Epithelial cell of proximal tubule (primary cell): ENCODE measurements at regions not wholly inside any gene's neighbourhood (a gene's known extent, or its start where the extent isn't known, plus 50 kb on each side); places are given as distances from the start of the nearest gene placed in this dataset.

Experiments
- DNase-seq: peaks from one replicate; pipeline ENCODE4 v3.0.0-alpha.2; 2011; ENCODE audit warnings: low read depth
- H3K4me3 ChIP-seq: 2 replicates; pipeline ENCODE4 v1.5.1; 2011; ENCODE audit warnings: low read depth, mild to moderate bottlenecking, low read length
- TF ChIP-seq, protein P1 (sequence below): conservative IDR thresholded peaks from 2 replicates; pipeline ENCODE4 v1.5.1; 2012; ENCODE audit warnings: low read depth, mild to moderate bottlenecking, low read length

DNA sequence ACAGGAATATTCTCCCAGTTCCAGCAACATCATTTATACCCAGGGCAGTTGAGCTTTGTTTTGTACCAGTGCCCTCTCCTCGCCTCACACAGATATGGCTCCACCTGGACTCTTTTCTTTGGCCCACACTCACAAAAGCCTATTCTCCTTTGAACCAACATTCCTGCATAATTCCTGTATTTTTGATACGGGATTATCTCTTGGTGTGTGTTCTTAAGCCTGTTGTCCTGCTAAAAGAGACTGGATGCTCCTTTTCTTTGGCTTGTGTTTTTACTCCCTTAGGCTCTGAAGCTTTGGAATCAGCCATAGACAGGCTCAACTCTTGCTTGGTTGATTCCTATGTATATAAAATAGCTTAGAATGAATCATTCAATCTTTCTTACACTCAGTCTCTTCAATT lies 305.4 kb upstream of the SATB1 start:
- no peak for DNase-seq
- TF ChIP-seq, protein P1, sequence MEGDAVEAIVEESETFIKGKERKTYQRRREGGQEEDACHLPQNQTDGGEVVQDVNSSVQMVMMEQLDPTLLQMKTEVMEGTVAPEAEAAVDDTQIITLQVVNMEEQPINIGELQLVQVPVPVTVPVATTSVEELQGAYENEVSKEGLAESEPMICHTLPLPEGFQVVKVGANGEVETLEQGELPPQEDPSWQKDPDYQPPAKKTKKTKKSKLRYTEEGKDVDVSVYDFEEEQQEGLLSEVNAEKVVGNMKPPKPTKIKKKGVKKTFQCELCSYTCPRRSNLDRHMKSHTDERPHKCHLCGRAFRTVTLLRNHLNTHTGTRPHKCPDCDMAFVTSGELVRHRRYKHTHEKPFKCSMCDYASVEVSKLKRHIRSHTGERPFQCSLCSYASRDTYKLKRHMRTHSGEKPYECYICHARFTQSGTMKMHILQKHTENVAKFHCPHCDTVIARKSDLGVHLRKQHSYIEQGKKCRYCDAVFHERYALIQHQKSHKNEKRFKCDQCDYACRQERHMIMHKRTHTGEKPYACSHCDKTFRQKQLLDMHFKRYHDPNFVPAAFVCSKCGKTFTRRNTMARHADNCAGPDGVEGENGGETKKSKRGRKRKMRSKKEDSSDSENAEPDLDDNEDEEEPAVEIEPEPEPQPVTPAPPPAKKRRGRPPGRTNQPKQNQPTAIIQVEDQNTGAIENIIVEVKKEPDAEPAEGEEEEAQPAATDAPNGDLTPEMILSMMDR: no peak
- no peak overlapping the region for H3K4me3 ChIP-seq

DNA sequence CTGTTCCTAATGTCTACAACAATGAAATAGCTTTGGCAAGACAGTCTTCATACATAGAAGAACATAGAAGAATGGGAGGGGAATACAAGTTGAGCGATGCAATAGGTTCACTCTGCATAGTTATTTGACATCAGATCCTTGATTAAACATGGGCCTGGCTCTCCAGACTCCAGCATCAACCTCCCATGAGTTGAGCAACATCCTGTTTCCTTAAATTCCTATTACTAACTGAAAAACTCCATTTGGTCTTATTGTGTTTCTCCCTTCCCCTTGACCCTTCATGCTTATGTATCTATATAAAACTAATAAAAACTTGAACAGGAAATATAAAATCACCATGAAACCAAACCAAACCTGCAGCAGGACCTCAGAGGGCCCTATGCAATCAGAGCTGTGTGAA lies 304.5 kb upstream of the SATB1 start:
- H3K4me3 ChIP-seq: no peak overlapping the region
- TF ChIP-seq, protein P1: no peak
- DNase-seq: no peak

DNA sequence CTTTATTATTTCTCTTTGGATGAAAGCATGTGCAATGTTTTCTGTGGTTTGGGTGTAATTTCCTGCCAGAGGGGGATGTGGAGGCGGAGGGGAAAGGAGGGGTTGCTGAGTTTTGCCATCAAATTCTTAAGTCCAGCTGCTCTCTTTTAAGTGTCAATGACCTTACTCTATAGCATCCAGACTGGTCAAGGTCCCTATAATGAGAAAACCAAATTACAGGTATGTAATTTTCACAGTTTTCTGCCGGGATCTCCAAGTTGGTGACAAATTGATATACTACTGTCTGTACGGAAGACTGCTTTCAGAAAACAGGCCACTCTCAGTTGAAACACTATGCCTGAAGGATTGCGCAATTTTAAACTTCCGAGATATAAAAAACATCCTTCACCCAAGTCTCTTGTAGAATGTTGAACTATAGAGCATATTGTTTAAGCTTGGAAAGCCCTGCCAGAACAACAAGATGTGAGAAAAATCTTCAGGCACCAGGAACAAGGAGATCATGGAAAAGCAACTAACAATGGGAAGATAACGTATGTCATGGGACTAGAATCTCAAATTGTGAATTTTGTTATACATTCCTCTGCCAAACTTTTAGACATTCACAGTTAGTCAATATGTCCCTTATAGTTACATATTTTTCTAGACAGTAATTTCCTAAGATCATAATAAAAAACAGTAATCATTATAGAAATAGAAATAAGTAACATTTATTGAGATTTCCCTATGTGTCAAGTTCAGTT lies 300.7 kb upstream of the SATB1 start:
- TF ChIP-seq, protein P1: no peak
- DNase-seq: no peak
- no peak overlapping the region for H3K4me3 ChIP-seq

DNA sequence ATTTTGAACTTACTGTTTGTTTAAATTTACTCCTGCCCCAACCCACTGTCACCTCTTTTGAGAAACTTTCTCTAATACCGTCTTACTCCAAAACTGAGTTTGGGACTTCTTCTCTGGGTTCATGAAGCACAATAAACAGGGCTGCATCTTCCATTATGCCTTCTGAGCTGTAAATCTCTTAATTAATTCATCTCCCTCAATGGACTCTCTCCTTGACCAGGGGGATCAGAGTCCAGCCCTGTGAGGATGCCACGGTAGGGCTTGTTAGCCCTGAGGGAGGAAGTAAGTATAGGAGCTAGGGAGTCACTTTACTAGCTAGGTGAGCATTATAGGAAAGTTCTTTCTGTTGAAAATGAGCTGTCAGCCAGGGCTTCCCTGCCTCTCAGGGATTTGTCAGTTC lies 299.3 kb upstream of the SATB1 start:
- no peak for DNase-seq
- no peak overlapping the region for H3K4me3 ChIP-seq
- TF ChIP-seq, protein P1: no peak

DNA sequence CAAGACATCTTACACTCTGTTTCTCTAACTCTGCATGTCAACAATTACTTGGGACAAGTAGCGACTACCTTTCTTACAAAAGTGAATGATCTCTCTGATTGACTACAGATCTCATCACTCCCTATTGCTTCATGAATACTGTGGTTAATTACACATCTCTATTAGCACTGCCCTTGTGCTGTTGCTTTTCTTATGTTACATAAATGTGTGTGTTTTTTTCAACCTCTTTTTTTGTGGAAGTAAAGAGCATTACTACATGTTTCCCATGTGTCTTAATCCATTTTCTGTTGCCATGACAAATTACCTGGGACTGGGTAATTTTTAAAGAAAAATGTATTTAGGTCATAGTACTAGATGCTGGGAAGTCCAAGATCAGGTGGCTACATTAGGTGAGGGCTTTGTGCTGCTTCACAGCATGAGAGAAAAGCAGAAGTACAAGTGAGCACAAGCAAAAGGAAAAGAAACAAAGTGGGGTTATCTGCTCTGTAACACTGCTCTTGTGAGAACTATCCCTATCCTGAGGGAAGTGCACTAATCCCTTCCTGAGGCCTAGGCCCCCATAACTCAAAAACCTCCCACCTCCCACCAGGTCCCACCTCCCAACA lies 298.2 kb upstream of the SATB1 start:
- TF ChIP-seq, protein P1: no peak
- DNase-seq: no peak
- no peak overlapping the region for H3K4me3 ChIP-seq

DNA sequence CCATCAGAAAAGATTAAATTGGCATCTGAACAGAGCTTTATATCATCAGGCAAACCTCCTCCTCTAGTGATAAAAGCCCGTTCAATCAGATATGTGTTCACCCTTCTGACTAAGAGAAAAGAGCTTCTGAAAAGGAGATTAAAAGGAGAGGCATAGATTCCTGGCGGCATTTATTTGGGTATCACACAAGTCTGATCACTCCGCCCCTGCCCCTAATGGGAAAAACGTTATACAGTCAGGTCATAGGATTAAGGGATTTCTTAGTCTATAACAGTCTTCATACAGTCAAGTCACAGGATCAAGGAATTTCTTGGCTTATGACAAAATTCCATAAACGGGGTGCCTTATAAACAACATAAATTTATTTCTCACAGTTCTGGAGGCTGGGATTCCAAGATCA lies 295.4 kb upstream of the SATB1 start:
- no peak for DNase-seq
- TF ChIP-seq, protein P1: no peak
- no peak overlapping the region for H3K4me3 ChIP-seq

DNA sequence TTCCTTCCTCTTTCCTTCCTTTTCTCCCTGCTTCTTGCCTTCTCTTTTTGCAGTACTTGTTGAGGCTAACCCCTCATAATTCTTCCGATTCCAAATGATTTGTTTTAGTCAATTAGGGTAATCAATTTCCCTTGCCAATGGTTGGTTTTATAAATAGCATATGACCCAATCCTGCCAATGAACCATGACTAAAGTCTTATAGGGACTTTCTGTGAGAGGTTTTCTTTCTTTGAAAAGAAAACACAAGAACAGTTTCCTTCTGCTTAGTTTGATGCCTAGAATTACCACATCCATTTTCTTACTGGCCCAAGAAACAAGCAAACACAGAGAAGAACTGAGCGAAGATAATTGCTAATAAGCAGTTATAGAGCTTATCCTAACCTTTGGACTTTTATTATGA lies 292.5 kb upstream of the SATB1 start:
- TF ChIP-seq, protein P1: no peak
- DNase-seq: no peak

More for the DNA sequence above, 292.5 kb upstream of the SATB1 start:
- no peak overlapping the region for H3K4me3 ChIP-seq
